ENCODE measurements at regions not wholly inside any gene's neighbourhood (a gene's known extent, or its start where the extent isn't known, plus 50 kb on each side); places are given as distances from the start of the nearest gene placed in this dataset.

- no peaks in the 10 kb centered on the region for H3K4me1 ChIP-seq
- H3K36me3 ChIP-seq, result no peaks in the 10 kb centered on the region
- TF ChIP-seq, protein P1, sequence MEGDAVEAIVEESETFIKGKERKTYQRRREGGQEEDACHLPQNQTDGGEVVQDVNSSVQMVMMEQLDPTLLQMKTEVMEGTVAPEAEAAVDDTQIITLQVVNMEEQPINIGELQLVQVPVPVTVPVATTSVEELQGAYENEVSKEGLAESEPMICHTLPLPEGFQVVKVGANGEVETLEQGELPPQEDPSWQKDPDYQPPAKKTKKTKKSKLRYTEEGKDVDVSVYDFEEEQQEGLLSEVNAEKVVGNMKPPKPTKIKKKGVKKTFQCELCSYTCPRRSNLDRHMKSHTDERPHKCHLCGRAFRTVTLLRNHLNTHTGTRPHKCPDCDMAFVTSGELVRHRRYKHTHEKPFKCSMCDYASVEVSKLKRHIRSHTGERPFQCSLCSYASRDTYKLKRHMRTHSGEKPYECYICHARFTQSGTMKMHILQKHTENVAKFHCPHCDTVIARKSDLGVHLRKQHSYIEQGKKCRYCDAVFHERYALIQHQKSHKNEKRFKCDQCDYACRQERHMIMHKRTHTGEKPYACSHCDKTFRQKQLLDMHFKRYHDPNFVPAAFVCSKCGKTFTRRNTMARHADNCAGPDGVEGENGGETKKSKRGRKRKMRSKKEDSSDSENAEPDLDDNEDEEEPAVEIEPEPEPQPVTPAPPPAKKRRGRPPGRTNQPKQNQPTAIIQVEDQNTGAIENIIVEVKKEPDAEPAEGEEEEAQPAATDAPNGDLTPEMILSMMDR (IDR thresholded peaks at IDR 0.05), result no peak
- no peak for TF ChIP-seq POLR2A (IDR thresholded peaks at IDR 0.05)
- no peaks in the 10 kb centered on the region for H3K27me3 ChIP-seq
- H3K4me3 ChIP-seq (replicated peaks in 1 of 3), result no peak overlapping the region
- WGBS, 2 donors, result 69 to 87% methylated on average over 1 of the region's 1 CpG
- H3K27ac ChIP-seq, result no peak overlapping the region
- no peaks in the 10 kb centered on the region for H3K9me3 ChIP-seq
- no peak for DNase-seq
- intact Hi-C loops (cut with DNase I), result no loop called here
Measured at GRCh38 chr3:35012214-35012613, 627.1 kb upstream of the ARPP21 start.

DNA sequence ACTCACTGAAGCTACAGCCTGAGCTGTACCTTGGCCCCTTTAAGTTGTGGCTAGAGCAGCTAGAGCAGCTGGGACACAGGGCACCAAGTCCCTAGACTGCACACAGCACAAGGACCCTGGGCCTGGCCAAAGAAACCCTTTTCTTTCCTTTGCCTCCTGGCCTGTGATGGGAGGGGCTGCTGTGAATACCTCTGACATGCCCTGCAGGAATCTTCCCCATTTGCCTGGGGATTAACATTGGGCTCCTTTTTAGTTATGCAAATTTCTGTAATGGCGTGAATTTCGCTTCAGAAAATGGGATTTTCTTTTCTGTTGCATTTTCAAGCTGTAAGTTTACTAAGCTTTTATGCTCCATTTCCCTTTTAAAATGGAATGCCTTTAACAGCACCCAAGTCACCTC, 611.2 kb upstream of the ARPP21 start:
- TF ChIP-seq, protein P1 (IDR thresholded peaks at IDR 0.05), result no peak
- no peak for TF ChIP-seq POLR2A (IDR thresholded peaks at IDR 0.05)
- Histone ChIP-seq H3K27me3 (no peaks in the 10 kb centered on the region), H3K36me3 (no peaks in the 10 kb centered on the region), H3K27ac (no peak overlapping the region), H3K9me3 (no peaks in the 10 kb centered on the region), H3K4me3 (replicated peaks in 1 of 3) (no peak overlapping the region), H3K4me1 (no peaks in the 10 kb centered on the region)
- WGBS, 2 donors, result 83 to 91% methylated on average over 2 of the region's 2 CpGs
- intact Hi-C loops (cut with DNase I), result no loop called here
- DNase-seq, result no peak

- Histone ChIP-seq H3K27ac (no peak overlapping the region), H3K36me3 (no peaks in the 10 kb centered on the region), H3K4me1 (no peaks in the 10 kb centered on the region), H3K4me3 (replicated peaks in 1 of 3) (no peak overlapping the region), H3K9me3 (no peaks in the 10 kb centered on the region), H3K27me3 (no peaks in the 10 kb centered on the region)
- TF ChIP-seq, protein P1 (IDR thresholded peaks at IDR 0.05), result no peak
- TF ChIP-seq POLR2A (IDR thresholded peaks at IDR 0.05), result no peak
- 72 to 83% methylated on average over 2 of the region's 2 CpGs for WGBS, 2 donors
- DNase-seq, result no peak
- intact Hi-C loops (cut with DNase I), result no loop called here
Measured at GRCh38 chr3:35042210-35042991, 596.9 kb upstream of the ARPP21 start.

DNA sequence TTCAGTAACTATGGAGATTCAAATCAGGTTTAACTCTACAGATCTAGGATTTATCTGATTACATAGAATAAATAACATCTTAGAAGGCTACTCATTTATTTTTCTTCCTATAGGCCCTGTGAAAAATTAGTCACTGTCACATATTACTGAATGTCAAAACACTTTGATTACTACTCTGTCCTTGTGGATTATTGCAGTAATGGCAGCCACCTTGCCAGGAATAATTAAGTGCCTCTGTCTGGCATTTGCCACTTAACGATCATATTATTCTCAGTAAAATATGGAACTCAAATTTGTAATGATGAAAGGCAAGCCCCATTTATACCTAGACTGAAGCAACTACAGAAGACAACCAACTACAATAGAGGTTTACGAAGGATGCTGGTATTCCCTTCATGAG, 596.3 kb upstream of the ARPP21 start:
- H3K36me3 ChIP-seq, result no peaks in the 10 kb centered on the region
- no peaks in the 10 kb centered on the region for H3K9me3 ChIP-seq
- H3K27me3 ChIP-seq, result no peaks in the 10 kb centered on the region
- TF ChIP-seq, protein P1 (IDR thresholded peaks at IDR 0.05), result no peak
- no peak for TF ChIP-seq POLR2A (IDR thresholded peaks at IDR 0.05)
- WGBS, 2 donors, result 90% methylated on average over 2 of the region's 2 CpGs
- H3K4me1 ChIP-seq, result no peaks in the 10 kb centered on the region
- no peak for DNase-seq
- intact Hi-C loops (cut with DNase I), result no loop called here
- no peak overlapping the region for H3K27ac ChIP-seq
- no peak overlapping the region for H3K4me3 ChIP-seq (replicated peaks in 1 of 3)

- intact Hi-C loops (cut with DNase I), result no loop called here
- H3K27ac ChIP-seq, result no peak overlapping the region
- TF ChIP-seq, protein P1 (IDR thresholded peaks at IDR 0.05), result no peak
- TF ChIP-seq POLR2A (IDR thresholded peaks at IDR 0.05), result no peak
- H3K9me3 ChIP-seq, result no peaks in the 10 kb centered on the region
- DNase-seq, result no peak
- no peaks in the 10 kb centered on the region for H3K27me3 ChIP-seq
- H3K4me1 ChIP-seq, result no peaks in the 10 kb centered on the region
- 83 to 93% methylated on average over 1 of the region's 1 CpG for WGBS, 2 donors
- no peaks in the 10 kb centered on the region for H3K36me3 ChIP-seq
- no peak overlapping the region for H3K4me3 ChIP-seq (replicated peaks in 1 of 3)
Measured at GRCh38 chr3:35044190-35044589, 595.1 kb upstream of the ARPP21 start.
